Vagina (tissue), 2 donors: ENCODE measurements at regions not wholly inside any gene's neighbourhood (a gene's known extent, or its start where the extent isn't known, plus 50 kb on each side); places are given as distances from the start of the nearest gene placed in this dataset.

Source experiments
- CTCF ChIP-seq, 3 experiments: fragments of 450-650 bp in 2 of 3; fragments of 200-600 bp in 1 of 3; sonication (generic) in 1 of 3; IDR thresholded peaks; one replicate each; pipeline ENCODE4 v1.5.1; 2017 to 2019; ENCODE audit warnings: antibody characterized with exemption in 3 of 3, mild to moderate bottlenecking in 2 of 3, moderate library complexity in 2 of 3
- POLR2A ChIP-seq, 2 donors: fragments of 450-650 bp; IDR thresholded peaks; one replicate each; pipeline ENCODE4 v1.6.1; 2017; ENCODE audit warnings: antibody characterized with exemption in 2 of 2, mild to moderate bottlenecking in 2 of 2, moderate library complexity in 2 of 2
- POLR2AphosphoS5 ChIP-seq, 2 donors: sonication (generic); formaldehyde crosslinking; IDR thresholded peaks; one replicate each; pipeline ENCODE4 v1.9.0; 2017; ENCODE audit warnings: antibody characterized with exemption in 2 of 2, mild to moderate bottlenecking in 2 of 2, low read depth in 1 of 2; ENCODE audit not compliant: insufficient read depth in 1 of 2

- TF ChIP-seq CTCF (IDR thresholded peaks at IDR 0.05) (no peak), POLR2A (IDR thresholded peaks at IDR 0.05) (no peak), POLR2AphosphoS5 (IDR thresholded peaks at IDR 0.05; ENCODE audit: insufficient read depth in 1 of 2, low read depth in 1 of 2) (no peak)
Measured at GRCh38 chr14:28666961-28667360, 99.6 kb upstream of the FOXG1 start.
